Sigmoid colon (tissue), 4 donors: ENCODE measurements at regions not wholly inside any gene's neighbourhood (a gene's known extent, or its start where the extent isn't known, plus 50 kb on each side); places are given as distances from the start of the nearest gene placed in this dataset.

Experiments used
- CTCF ChIP-seq, 4 experiments: fragments of 450-650 bp in 3 of 4; fragments of 200-600 bp in 1 of 4; IDR thresholded peaks; one replicate each; pipeline ENCODE4 v1.5.1; 2016 to 2019; ENCODE audit warnings: antibody characterized with exemption in 4 of 4, mild to moderate bottlenecking in 3 of 4, moderate library complexity in 2 of 4
- EP300 ChIP-seq, 4 donors: sonication (generic); formaldehyde crosslinking; IDR thresholded peaks; one replicate each; pipeline ENCODE4 v1.6.1; 2017; ENCODE audit warnings: antibody characterized with exemption in 4 of 4
- POLR2A ChIP-seq, 2 donors: fragments of 450-650 bp; IDR thresholded peaks; one replicate each; pipeline ENCODE4 v1.6.1; 2016; ENCODE audit warnings: antibody characterized with exemption in 2 of 2, mild to moderate bottlenecking in 2 of 2, moderate library complexity in 2 of 2
- POLR2AphosphoS5 ChIP-seq, 4 donors: sonication (generic); formaldehyde crosslinking; IDR thresholded peaks; one replicate each; pipeline ENCODE4 v1.6.1; 2017; ENCODE audit warnings: antibody characterized with exemption in 4 of 4

GRCh38 chr6:16841241-16841640 is 80.0 kb upstream of the ATXN1 start:
- no peak for TF ChIP-seq CTCF (IDR thresholded peaks at IDR 0.05)
- TF ChIP-seq POLR2AphosphoS5 (IDR thresholded peaks at IDR 0.05) = no peak
- no peak for TF ChIP-seq POLR2A (IDR thresholded peaks at IDR 0.05)
- no peak for TF ChIP-seq EP300 (IDR thresholded peaks at IDR 0.05)
